Gastroesophageal sphincter (tissue), 4 donors: ENCODE measurements at regions not wholly inside any gene's neighbourhood (a gene's known extent, or its start where the extent isn't known, plus 50 kb on each side); places are given as distances from the start of the nearest gene placed in this dataset.

ENCODE experiments used
- ATAC-seq: fragments of 150-250 bp; one replicate; pipeline ENCODE4 v1.9.1; 2016; ENCODE audit warnings: mild to moderate bottlenecking, moderate library complexity
- H3K27ac ChIP-seq, 4 donors: fragments of 200-600 bp; sonication (generic) in 3 of 4; 1 replicate in 3 of 4; 2 replicates in 1 of 4; pipeline ENCODE4 v1.5.1; 2016 to 2019
- H3K27me3 ChIP-seq: fragments of 200-600 bp; sonication (generic); one replicate; pipeline ENCODE4 v1.5.1; 2019
- H3K36me3 ChIP-seq, 2 donors: fragments of 200-600 bp; sonication (generic); one replicate each; pipeline ENCODE4 v1.5.1; 2019; ENCODE audit warnings: control low read depth in 1 of 2
- H3K4me1 ChIP-seq, 3 donors: fragments of 200-600 bp; sonication (generic); 1 replicate in 2 of 3; 2 replicates in 1 of 3; pipeline ENCODE4 v1.5.1; 2016 to 2019; ENCODE audit warnings: control low read depth in 2 of 3
- H3K4me3 ChIP-seq, 2 donors: fragments of 200-600 bp; sonication (generic); one replicate each; pipeline ENCODE4 v1.5.1; 2019; ENCODE audit warnings: mild to moderate bottlenecking in 1 of 2, moderate library complexity in 1 of 2
- H3K9me3 ChIP-seq, 3 donors: fragments of 200-600 bp; sonication (generic); one replicate each; pipeline ENCODE4 v1.5.1; 2017 to 2019; ENCODE audit warnings: control low read depth in 2 of 3
- CTCF ChIP-seq, 4 experiments: fragments of 200-600 bp in 2 of 4; fragments of 450-650 bp in 2 of 4; sonication (generic) in 1 of 4; IDR thresholded peaks; one replicate each; pipeline ENCODE4 v1.5.1; 2017 to 2019; ENCODE audit warnings: antibody characterized with exemption in 4 of 4, mild to moderate bottlenecking in 2 of 4, moderate library complexity in 2 of 4
- EP300 ChIP-seq: sonication (generic); formaldehyde crosslinking; IDR thresholded peaks from one replicate; pipeline ENCODE4 v1.6.1; 2017; ENCODE audit warnings: antibody characterized with exemption, mild to moderate bottlenecking
- POLR2A ChIP-seq, 2 donors: fragments of 450-650 bp; IDR thresholded peaks; one replicate each; pipeline ENCODE4 v1.6.1; 2017; ENCODE audit warnings: antibody characterized with exemption in 2 of 2, mild to moderate bottlenecking in 2 of 2, moderate library complexity in 1 of 2
- POLR2AphosphoS5 ChIP-seq: sonication (generic); formaldehyde crosslinking; IDR thresholded peaks from one replicate; pipeline ENCODE4 v1.6.1; 2017; ENCODE audit warnings: antibody characterized with exemption
- WGBS, 2 donors: methylation state at CpG; one replicate each; pipeline ENCODE4 v1.1.5; 2018; ENCODE audit warnings: low coverage in 1 of 2; 5-methylcytosine and 5-hydroxymethylcytosine counted together

GRCh38 chr4:57665806-57666205 lies 555.6 kb upstream of the IGFBP7 start:
- Histone ChIP-seq H3K9me3 (no peaks in the 10 kb centered on the region), H3K4me3 (no peak overlapping the region), H3K36me3 (no peaks in the 10 kb centered on the region), H3K27ac (no peak overlapping the region), H3K27me3 (no peaks in the 10 kb centered on the region), H3K4me1 (no peaks in the 10 kb centered on the region)
- no peak for ATAC-seq
- 50 to 90% methylated on average over 1 to 3 of the region's 3 CpGs for WGBS, 2 donors
- TF ChIP-seq POLR2AphosphoS5 (no peak), CTCF (IDR thresholded peaks at IDR 0.05) (no peak), POLR2A (IDR thresholded peaks at IDR 0.05) (no peak), EP300 (no peak)

GRCh38 chr4:57661517-57662090 lies 551.4 kb upstream of the IGFBP7 start:
- H3K36me3 ChIP-seq, result no peaks in the 10 kb centered on the region
- H3K4me1 ChIP-seq, result no peaks in the 10 kb centered on the region
- 72 to 75% methylated on average over 2 to 5 of the region's 5 CpGs for WGBS, 2 donors
- no peaks in the 10 kb centered on the region for H3K9me3 ChIP-seq
- no peak for ATAC-seq
- TF ChIP-seq POLR2AphosphoS5 (no peak), CTCF (IDR thresholded peaks at IDR 0.05) (no peak), POLR2A (IDR thresholded peaks at IDR 0.05) (no peak), EP300 (no peak)
- no peaks in the 10 kb centered on the region for H3K27me3 ChIP-seq
- H3K4me3 ChIP-seq, result no peak overlapping the region
- H3K27ac ChIP-seq, result no peak overlapping the region

GRCh38 chr4:57658673-57659072 lies 548.5 kb upstream of the IGFBP7 start:
- Histone ChIP-seq H3K4me1 (no peaks in the 10 kb centered on the region), H3K27me3 (no peaks in the 10 kb centered on the region), H3K27ac (no peak overlapping the region), H3K9me3 (no peaks in the 10 kb centered on the region), H3K4me3 (no peak overlapping the region), H3K36me3 (no peaks in the 10 kb centered on the region)
- ATAC-seq, result no peak
- no peak for TF ChIP-seq CTCF (IDR thresholded peaks at IDR 0.05)
- no peak for TF ChIP-seq POLR2AphosphoS5
- TF ChIP-seq EP300, result no peak
- no peak for TF ChIP-seq POLR2A (IDR thresholded peaks at IDR 0.05)

DNA sequence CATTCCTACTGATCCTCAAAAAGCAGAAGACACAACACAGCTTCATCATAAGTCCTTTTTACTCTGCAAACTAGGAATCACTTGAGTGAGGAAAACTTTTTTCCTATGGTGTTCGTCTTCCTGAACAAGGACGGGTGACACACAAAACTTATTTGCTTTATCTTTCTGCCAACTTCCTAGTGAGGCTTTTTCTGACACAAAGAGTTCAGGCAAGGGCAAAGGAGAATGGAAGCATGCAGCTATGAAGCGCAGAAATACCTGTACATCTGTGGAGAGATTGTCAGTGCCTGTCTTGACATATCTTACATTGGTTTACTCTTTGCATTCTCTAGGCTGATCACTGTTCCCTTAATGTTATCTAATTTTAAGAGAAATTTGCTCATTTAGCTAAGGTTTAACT lies 548.0 kb upstream of the IGFBP7 start:
- Histone ChIP-seq H3K4me1 (no peaks in the 10 kb centered on the region), H3K36me3 (no peaks in the 10 kb centered on the region), H3K27me3 (no peaks in the 10 kb centered on the region), H3K4me3 (no peak overlapping the region), H3K27ac (no peak overlapping the region), H3K9me3 (no peaks in the 10 kb centered on the region)
- ATAC-seq, result no peak
- 50 to 80% methylated on average over 3 of the region's 3 CpGs for WGBS, 2 donors
- TF ChIP-seq CTCF (IDR thresholded peaks at IDR 0.05), result no peak

DNA sequence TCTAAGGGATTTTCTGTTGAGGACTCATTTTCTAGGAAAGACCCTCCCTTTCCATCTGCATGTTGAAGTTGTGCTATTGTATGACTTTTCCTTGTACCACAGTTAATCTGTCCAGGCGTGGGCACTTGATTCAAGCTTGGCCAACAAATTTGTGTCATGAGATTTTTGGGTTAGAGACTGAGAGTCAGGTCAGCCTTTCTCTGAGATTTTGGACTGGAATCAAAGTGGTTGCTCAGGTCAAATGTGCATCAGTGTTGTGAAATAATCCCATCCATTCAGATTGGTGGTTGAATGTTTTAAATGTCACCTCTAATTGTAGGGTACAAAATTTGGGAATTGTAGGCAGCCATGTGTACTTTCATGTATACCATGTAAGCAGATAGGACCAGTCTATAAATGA lies 545.2 kb upstream of the IGFBP7 start:
- ATAC-seq, result no peak
- H3K27ac ChIP-seq, result no peak overlapping the region
- H3K9me3 ChIP-seq, result no peaks in the 10 kb centered on the region
- H3K4me1 ChIP-seq, result no peaks in the 10 kb centered on the region
- H3K4me3 ChIP-seq, result no peak overlapping the region
- no peaks in the 10 kb centered on the region for H3K36me3 ChIP-seq
- no peaks in the 10 kb centered on the region for H3K27me3 ChIP-seq
- TF ChIP-seq EP300 (no peak), POLR2A (IDR thresholded peaks at IDR 0.05) (no peak), POLR2AphosphoS5 (no peak), CTCF (IDR thresholded peaks at IDR 0.05) (no peak)
- 80 to 100% methylated on average over 1 of the region's 1 CpG for WGBS, 2 donors
